Lung (tissue), 11 donors: ENCODE measurements at regions not wholly inside any gene's neighbourhood (a gene's known extent, or its start where the extent isn't known, plus 50 kb on each side); places are given as distances from the start of the nearest gene placed in this dataset.

Source experiments
- ATAC-seq: fragments of 200-7000 bp; cut with Tn5 transposase; one replicate; pipeline ENCODE4 v1.9.1; 2020; ENCODE audit warnings: moderate number of reproducible peaks; ENCODE audit not compliant: insufficient read depth, low FRiP score
- DNase-seq, 3 donors: peaks; one replicate each; pipeline ENCODE4 v3.0.0-alpha.2; 2013 to 2017
- H3K27ac ChIP-seq, 2 donors: one replicate each; pipeline ENCODE4 v1.5.1; 2013; ENCODE audit warnings: mild to moderate bottlenecking in 2 of 2, moderate library complexity in 2 of 2, control low read depth in 1 of 2, inconsistent platforms in 1 of 2, low read depth in 1 of 2, low read length in 1 of 2
- H3K27me3 ChIP-seq, 3 donors: one replicate each; pipeline ENCODE4 v1.5.1; 2013; ENCODE audit warnings: low read length in 2 of 3; ENCODE audit not compliant: control insufficient read depth in 3 of 3, insufficient read depth in 3 of 3
- H3K36me3 ChIP-seq, 4 donors: one replicate each; pipeline ENCODE4 v1.5.1; 2013; ENCODE audit warnings: low read length in 4 of 4, mild to moderate bottlenecking in 1 of 4, moderate library complexity in 1 of 4; ENCODE audit not compliant: control insufficient read depth in 4 of 4, insufficient read depth in 4 of 4
- H3K4me1 ChIP-seq, 5 donors: one replicate each; pipeline ENCODE4 v1.5.1; 2013; ENCODE audit warnings: low read length in 5 of 5, mild to moderate bottlenecking in 2 of 5, moderate library complexity in 1 of 5; ENCODE audit not compliant: control insufficient read depth in 5 of 5, insufficient read depth in 5 of 5
- H3K4me3 ChIP-seq: one replicate; pipeline ENCODE4 v1.5.1; 2013; ENCODE audit warnings: mild to moderate bottlenecking, control low read depth, moderate library complexity
- H3K9ac ChIP-seq, 2 donors: one replicate each; pipeline ENCODE4 v1.5.1; 2013; ENCODE audit warnings: low read length in 2 of 2, control low read depth in 1 of 2; ENCODE audit not compliant: insufficient read depth in 1 of 2
- H3K9me3 ChIP-seq, 4 donors: one replicate each; pipeline ENCODE4 v1.5.1; 2013; ENCODE audit warnings: low read length in 3 of 4, mild to moderate bottlenecking in 1 of 4, moderate library complexity in 1 of 4; ENCODE audit not compliant: control insufficient read depth in 4 of 4, insufficient read depth in 3 of 4
- CTCF ChIP-seq: IDR thresholded peaks from 2 replicates; pipeline ENCODE4 v1.5.1; 2012; ENCODE audit warnings: mild to moderate bottlenecking; ENCODE audit errors: control extremely low read depth, extremely low read depth
- WGBS, 2 donors: extraction: QIAGEN DNeasy Blood & Tissue Kit; methylation state at CpG; one replicate each; pipeline ENCODE4 v1.1.7; 2013; 5-methylcytosine and 5-hydroxymethylcytosine counted together
- donor health status: control.
- donor health status: control.
- donor health status: Bipolar disorder and iron deficiency.
- donor health status: healthy.
- donor health status: DM: yes; HTN: yes; CAD: no.

DNA sequence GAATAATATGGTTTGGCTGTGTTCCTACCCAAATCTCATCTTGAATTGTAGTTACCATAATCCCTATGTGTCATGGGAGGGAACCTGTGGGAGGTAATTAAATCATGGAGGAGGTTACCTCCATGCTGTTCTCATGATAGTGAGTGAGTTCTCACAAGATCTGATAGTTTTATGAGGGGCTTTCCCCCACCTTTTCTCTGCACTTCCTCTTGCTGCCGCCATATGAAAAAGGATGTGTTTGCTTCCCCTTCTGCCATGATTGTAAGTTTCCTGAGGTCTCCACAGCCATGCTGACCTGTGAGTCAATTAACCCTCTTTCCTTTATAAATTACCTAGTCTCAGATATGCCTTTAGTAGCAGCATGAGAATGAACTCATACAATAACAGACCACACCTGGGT, 63.7 kb upstream of the PRR16 start:
- 56 to 78% methylated on average over 1 of the region's 1 CpG for WGBS, 2 donors
- H3K4me1 ChIP-seq: no peaks in the 10 kb centered on the region
- H3K36me3 ChIP-seq: no peaks in the 10 kb centered on the region
- no peak for TF ChIP-seq CTCF
- peaks cover 0 to 6% (median 2%) of the 10 kb centered on the region in 4 donors for H3K9me3 ChIP-seq
- H3K4me3 ChIP-seq: no peak overlapping the region
- no peak for ATAC-seq
- DNase-seq: no peak
- no peak overlapping the region for H3K27ac ChIP-seq
- no peak overlapping the region for H3K9ac ChIP-seq
- H3K27me3 ChIP-seq: no peaks in the 10 kb centered on the region

GRCh38 chr5:120402606-120403005, 61.5 kb upstream of the PRR16 start:
- Histone ChIP-seq H3K4me3 (no peak overlapping the region), H3K27ac (no peak overlapping the region), H3K27me3 (no peaks in the 10 kb centered on the region), H3K9me3 (peaks cover 0 to 8% (median 2%) of the 10 kb centered on the region in 4 donors), H3K36me3 (no peaks in the 10 kb centered on the region), H3K4me1 (peaks cover 0 to 5% (median 0%) of the 10 kb centered on the region in 5 donors), H3K9ac (no peak overlapping the region)
- DNase-seq: no peak
- 88 to 94% methylated on average over 2 of the region's 2 CpGs for WGBS, 2 donors
- no peak for TF ChIP-seq CTCF
- no peak for ATAC-seq

GRCh38 chr5:120405286-120405864, 58.7 kb upstream of the PRR16 start:
- H3K4me3 ChIP-seq: no peak overlapping the region
- no peak for ATAC-seq
- peaks cover 0 to 3% (median 0%) of the 10 kb centered on the region in 4 donors for H3K9me3 ChIP-seq
- H3K27me3 ChIP-seq: no peaks in the 10 kb centered on the region
- H3K4me1 ChIP-seq: peaks cover 0 to 5% (median 0%) of the 10 kb centered on the region in 5 donors
- no peak overlapping the region for H3K9ac ChIP-seq
- 72 to 82% methylated on average over 1 of the region's 1 CpG for WGBS, 2 donors
- H3K27ac ChIP-seq: peak overlapping the region in 1 of 2 donors; percentile 68
- no peak for DNase-seq
- no peak for TF ChIP-seq CTCF
- H3K36me3 ChIP-seq: no peaks in the 10 kb centered on the region

DNA sequence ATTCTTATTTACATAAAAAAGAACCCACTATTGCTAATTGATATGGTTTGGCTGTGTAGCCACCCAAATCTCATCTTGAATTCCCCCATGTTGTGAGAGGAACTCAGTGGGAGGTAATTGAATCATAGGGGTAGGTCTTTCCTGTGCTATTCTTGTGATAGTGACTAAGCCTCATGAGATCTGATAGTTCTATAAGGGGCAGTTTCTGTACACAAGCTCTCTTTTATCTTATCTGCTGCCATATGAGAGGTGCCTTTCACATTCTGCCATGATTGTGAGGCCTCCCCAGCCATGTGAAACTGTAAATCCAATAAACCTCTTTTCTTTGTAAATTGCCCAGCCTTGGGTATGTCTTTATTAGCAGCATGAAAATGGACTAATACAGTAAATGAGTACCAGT, 58.2 kb upstream of the PRR16 start:
- H3K36me3 ChIP-seq: no peaks in the 10 kb centered on the region
- H3K4me3 ChIP-seq: no peak overlapping the region
- H3K27me3 ChIP-seq: no peaks in the 10 kb centered on the region
- DNase-seq (no peak), ATAC-seq (no peak)
- TF ChIP-seq CTCF: no peak
- H3K9ac ChIP-seq: no peak overlapping the region
- peaks cover 0 to 5% (median 0%) of the 10 kb centered on the region in 5 donors for H3K4me1 ChIP-seq
- peaks cover 0 to 3% (median 0%) of the 10 kb centered on the region in 4 donors for H3K9me3 ChIP-seq
- peak overlapping the region in 1 of 2 donors; percentile 68 for H3K27ac ChIP-seq
